ENCODE measurements at regions not wholly inside any gene's neighbourhood (a gene's known extent, or its start where the extent isn't known, plus 50 kb on each side); places are given as distances from the start of the nearest gene placed in this dataset.

GRCh38 chr3:34284959-34285826 is 486.8 kb downstream of the PDCD6IP start:
- no peaks in the 10 kb centered on the region for H3K36me3 Mint-ChIP-seq (ENCODE audit: low read depth)
- no peak overlapping the region for H3K4me3 Mint-ChIP-seq (ENCODE audit: unreplicated experiment)
- no peak for DNase-seq (ENCODE audit: low spot score)
- H3K27me3 Mint-ChIP-seq (ENCODE audit: low read depth), result peaks cover 4% of the 10 kb centered on the region
- no peak overlapping the region for H3K27ac Mint-ChIP-seq (ENCODE audit: unreplicated experiment)
- H3K4me1 Mint-ChIP-seq (ENCODE audit: low read depth), result peaks cover 2% of the 10 kb centered on the region
- TF ChIP-seq CTCF (IDR thresholded peaks at IDR 0.05), result no peak
- no peaks in the 10 kb centered on the region for H3K9me3 Mint-ChIP-seq (ENCODE audit: low read depth)

GRCh38 chr3:34285827-34286188 is 487.4 kb downstream of the PDCD6IP start:
- Mint-ChIP-seq H3K4me3 (ENCODE audit: unreplicated experiment) (no peak overlapping the region), H3K27ac (ENCODE audit: unreplicated experiment) (no peak overlapping the region), H3K4me1 (ENCODE audit: low read depth) (no peaks in the 10 kb centered on the region), H3K9me3 (ENCODE audit: low read depth) (no peaks in the 10 kb centered on the region), H3K27me3 (ENCODE audit: low read depth) (peaks cover 5% of the 10 kb centered on the region), H3K36me3 (ENCODE audit: low read depth) (no peaks in the 10 kb centered on the region)
- TF ChIP-seq CTCF (IDR thresholded peaks at IDR 0.05), result no peak
- DNase-seq (ENCODE audit: low spot score), result no peak

- no peak for DNase-seq (ENCODE audit: low spot score)
- Mint-ChIP-seq H3K9me3 (ENCODE audit: low read depth) (no peaks in the 10 kb centered on the region), H3K27ac (ENCODE audit: unreplicated experiment) (no peak overlapping the region), H3K27me3 (ENCODE audit: low read depth) (peaks cover 13% of the 10 kb centered on the region), H3K4me3 (ENCODE audit: unreplicated experiment) (no peak overlapping the region), H3K4me1 (ENCODE audit: low read depth) (no peaks in the 10 kb centered on the region), H3K36me3 (ENCODE audit: low read depth) (no peaks in the 10 kb centered on the region)
- TF ChIP-seq CTCF (IDR thresholded peaks at IDR 0.05), result no peak
These were observed 494.3 kb downstream of the PDCD6IP start for GRCh38 chr3:34292605-34293300.

GRCh38 chr3:34294240-34294639 is 495.8 kb downstream of the PDCD6IP start:
- no peak overlapping the region for H3K4me3 Mint-ChIP-seq (ENCODE audit: unreplicated experiment)
- TF ChIP-seq CTCF (IDR thresholded peaks at IDR 0.05), result no peak
- H3K27ac Mint-ChIP-seq (ENCODE audit: unreplicated experiment), result no peak overlapping the region
- no peak for DNase-seq (ENCODE audit: low spot score)
- H3K27me3 Mint-ChIP-seq (ENCODE audit: low read depth), result peaks cover 14% of the 10 kb centered on the region
- no peaks in the 10 kb centered on the region for H3K9me3 Mint-ChIP-seq (ENCODE audit: low read depth)
- H3K36me3 Mint-ChIP-seq (ENCODE audit: low read depth), result no peaks in the 10 kb centered on the region
- H3K4me1 Mint-ChIP-seq (ENCODE audit: low read depth), result no peaks in the 10 kb centered on the region

GRCh38 chr3:34296796-34297195 is 498.4 kb downstream of the PDCD6IP start:
- Mint-ChIP-seq H3K27me3 (ENCODE audit: low read depth) (peaks cover 7% of the 10 kb centered on the region), H3K4me3 (ENCODE audit: unreplicated experiment) (no peak overlapping the region), H3K27ac (ENCODE audit: unreplicated experiment) (no peak overlapping the region), H3K4me1 (ENCODE audit: low read depth) (peaks cover 10% of the 10 kb centered on the region), H3K9me3 (ENCODE audit: low read depth) (no peaks in the 10 kb centered on the region), H3K36me3 (ENCODE audit: low read depth) (no peaks in the 10 kb centered on the region)
- no peak for DNase-seq (ENCODE audit: low spot score)
- no peak for TF ChIP-seq CTCF (IDR thresholded peaks at IDR 0.05)
